ENCODE measurements at regions not wholly inside any gene's neighbourhood (a gene's known extent, or its start where the extent isn't known, plus 50 kb on each side); places are given as distances from the start of the nearest gene placed in this dataset.

DNA sequence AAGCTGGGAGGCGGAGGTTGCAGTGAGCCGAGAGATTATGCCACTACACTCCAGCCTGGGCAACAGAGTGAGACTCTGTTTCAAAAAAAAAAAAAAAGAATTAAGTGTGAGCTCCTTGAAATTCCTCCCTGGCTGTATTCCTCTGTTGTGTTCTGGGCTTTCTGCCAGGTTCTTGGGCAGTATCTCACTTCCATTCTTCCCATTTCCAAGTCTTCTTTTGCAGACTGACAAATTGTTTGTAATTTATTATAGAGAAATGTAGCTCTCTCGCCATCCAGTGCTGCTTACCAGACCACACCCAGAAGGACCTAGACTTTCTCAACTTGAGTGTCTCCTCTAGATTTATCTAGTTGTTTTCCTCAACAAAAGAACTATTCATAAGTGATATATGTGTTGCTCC lies 105.0 kb upstream of the ADGRL2 start:
- intact Hi-C loops (cut with DNase I, micrococcal nuclease), result no loop called here
- Histone ChIP-seq H3K27ac (ENCODE audit: low read depth in 1 of 2, low read length in 2 of 2) (no peak overlapping the region), H3K9me3 (ENCODE audit: control insufficient read depth in 1 of 2, insufficient read depth in 1 of 2, low read length in 2 of 2) (peaks cover 0 to 5% of the 10 kb centered on the region in 2 experiments), H3K4me3 (ENCODE audit: low read length) (no peak overlapping the region), H3K4me1 (ENCODE audit: insufficient read depth, low read length) (no peaks in the 10 kb centered on the region), H3K36me3 (ENCODE audit: insufficient read depth, low read length) (no peaks in the 10 kb centered on the region), H3K27me3 (ENCODE audit: control insufficient read depth in 1 of 2, insufficient read depth in 2 of 2, low read length in 2 of 2) (no peaks in the 10 kb centered on the region)
- POLR2A ChIA-PET, result no interaction called here
- H3K4me1 Mint-ChIP-seq (ENCODE audit: low read depth), result no peaks in the 10 kb centered on the region
- no peaks in the 10 kb centered on the region for H3K27me3 Mint-ChIP-seq
- no peaks in the 10 kb centered on the region for H3K9me3 Mint-ChIP-seq
- H3K27ac Mint-ChIP-seq, result no peak overlapping the region
- no peak overlapping the region for H3K4me3 Mint-ChIP-seq
- TF ChIP-seq, protein P1, sequence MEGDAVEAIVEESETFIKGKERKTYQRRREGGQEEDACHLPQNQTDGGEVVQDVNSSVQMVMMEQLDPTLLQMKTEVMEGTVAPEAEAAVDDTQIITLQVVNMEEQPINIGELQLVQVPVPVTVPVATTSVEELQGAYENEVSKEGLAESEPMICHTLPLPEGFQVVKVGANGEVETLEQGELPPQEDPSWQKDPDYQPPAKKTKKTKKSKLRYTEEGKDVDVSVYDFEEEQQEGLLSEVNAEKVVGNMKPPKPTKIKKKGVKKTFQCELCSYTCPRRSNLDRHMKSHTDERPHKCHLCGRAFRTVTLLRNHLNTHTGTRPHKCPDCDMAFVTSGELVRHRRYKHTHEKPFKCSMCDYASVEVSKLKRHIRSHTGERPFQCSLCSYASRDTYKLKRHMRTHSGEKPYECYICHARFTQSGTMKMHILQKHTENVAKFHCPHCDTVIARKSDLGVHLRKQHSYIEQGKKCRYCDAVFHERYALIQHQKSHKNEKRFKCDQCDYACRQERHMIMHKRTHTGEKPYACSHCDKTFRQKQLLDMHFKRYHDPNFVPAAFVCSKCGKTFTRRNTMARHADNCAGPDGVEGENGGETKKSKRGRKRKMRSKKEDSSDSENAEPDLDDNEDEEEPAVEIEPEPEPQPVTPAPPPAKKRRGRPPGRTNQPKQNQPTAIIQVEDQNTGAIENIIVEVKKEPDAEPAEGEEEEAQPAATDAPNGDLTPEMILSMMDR (IDR thresholded peaks at IDR 0.05), result no peak
- CTCF ChIA-PET, result no interaction called here
- no peaks in the 10 kb centered on the region for H3K36me3 Mint-ChIP-seq (ENCODE audit: low read depth)
- ATAC-seq (ENCODE audit: poor library complexity) (no peak), DNase-seq (no peak)

GRCh38 chr1:81693316-81693715 lies 107.4 kb upstream of the ADGRL2 start:
- CTCF ChIA-PET, result no interaction called here
- intact Hi-C loops (cut with DNase I, micrococcal nuclease), result no loop called here
- POLR2A ChIA-PET, result no interaction called here

DNA sequence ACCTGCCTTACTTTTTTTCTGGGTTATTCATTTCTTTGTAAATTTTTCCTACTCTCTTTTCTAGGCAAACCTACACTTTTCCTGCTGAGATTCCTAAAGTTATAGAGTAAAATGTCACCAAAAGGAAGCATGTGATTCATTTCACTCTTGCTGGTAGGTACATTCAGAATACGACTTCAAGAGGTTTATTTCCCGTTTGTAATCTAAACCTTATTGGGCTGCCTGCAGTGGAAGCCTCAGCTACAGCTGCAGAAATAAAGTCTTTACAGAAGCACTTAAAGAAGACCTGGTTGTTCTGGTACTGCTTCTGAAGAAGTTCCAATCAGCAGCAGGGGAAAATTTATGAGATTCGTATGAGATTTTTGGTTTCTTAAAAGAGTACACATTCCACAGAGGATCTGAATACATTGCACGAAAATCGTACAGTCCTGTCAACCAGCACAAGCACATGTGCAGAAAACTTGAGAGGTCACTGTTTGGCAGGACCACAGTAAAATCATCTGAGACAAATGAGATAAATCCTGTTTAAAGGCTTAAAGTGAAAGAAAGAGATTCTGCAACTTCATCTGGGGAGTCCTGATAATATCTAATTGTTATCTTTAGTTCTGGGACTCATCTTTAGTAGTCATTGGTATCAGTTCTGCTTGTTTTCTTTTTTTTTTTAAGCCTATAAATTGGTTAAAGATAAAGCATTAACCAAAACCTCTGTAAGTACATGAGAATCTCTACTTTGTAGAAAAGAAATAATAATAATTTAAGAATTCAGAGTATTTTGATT lies 109.9 kb upstream of the ADGRL2 start:
- Mint-ChIP-seq H3K9me3 (peaks cover 6% of the 10 kb centered on the region), H3K27ac (no peak overlapping the region), H3K36me3 (ENCODE audit: low read depth) (no peaks in the 10 kb centered on the region), H3K4me3 (no peak overlapping the region), H3K27me3 (no peaks in the 10 kb centered on the region), H3K4me1 (ENCODE audit: low read depth) (no peaks in the 10 kb centered on the region)
- CTCF ChIA-PET, result no interaction called here
- ATAC-seq (ENCODE audit: poor library complexity) (no peak), DNase-seq (no peak)
- intact Hi-C loops (cut with DNase I, micrococcal nuclease), result no loop called here
- H3K36me3 ChIP-seq (ENCODE audit: insufficient read depth, low read length), result no peaks in the 10 kb centered on the region
- no peaks in the 10 kb centered on the region for H3K4me1 ChIP-seq (ENCODE audit: insufficient read depth, low read length)
- POLR2A ChIA-PET, result no interaction called here
- no peak overlapping the region for H3K4me3 ChIP-seq (ENCODE audit: low read length)
- no peaks in the 10 kb centered on the region for H3K9me3 ChIP-seq (ENCODE audit: control insufficient read depth in 1 of 2, insufficient read depth in 1 of 2, low read length in 2 of 2)
- TF ChIP-seq, protein P1 (IDR thresholded peaks at IDR 0.05), result no peak
- H3K27me3 ChIP-seq (ENCODE audit: control insufficient read depth in 1 of 2, insufficient read depth in 2 of 2, low read length in 2 of 2), result no peaks in the 10 kb centered on the region
- no peak overlapping the region for H3K27ac ChIP-seq (ENCODE audit: low read depth in 1 of 2, low read length in 2 of 2)

More at GRCh38 chr1:81693316-81693715, 107.4 kb upstream of the ADGRL2 start:
- Histone ChIP-seq H3K4me1 (ENCODE audit: insufficient read depth, low read length) (no peaks in the 10 kb centered on the region), H3K27ac (ENCODE audit: low read depth in 1 of 2, low read length in 2 of 2) (no peak overlapping the region), H3K4me3 (ENCODE audit: low read length) (no peak overlapping the region), H3K9me3 (ENCODE audit: control insufficient read depth in 1 of 2, insufficient read depth in 1 of 2, low read length in 2 of 2) (peaks cover 0 to 5% of the 10 kb centered on the region in 2 experiments), H3K27me3 (ENCODE audit: control insufficient read depth in 1 of 2, insufficient read depth in 2 of 2, low read length in 2 of 2) (no peaks in the 10 kb centered on the region), H3K36me3 (ENCODE audit: insufficient read depth, low read length) (no peaks in the 10 kb centered on the region)
- ATAC-seq (ENCODE audit: poor library complexity), result no peak
- DNase-seq, result no peak
- H3K9me3 Mint-ChIP-seq, result peaks cover 3% of the 10 kb centered on the region
- H3K4me3 Mint-ChIP-seq, result no peak overlapping the region
- TF ChIP-seq, protein P1 (IDR thresholded peaks at IDR 0.05), result no peak
- no peaks in the 10 kb centered on the region for H3K36me3 Mint-ChIP-seq (ENCODE audit: low read depth)
- no peaks in the 10 kb centered on the region for H3K4me1 Mint-ChIP-seq (ENCODE audit: low read depth)
- H3K27ac Mint-ChIP-seq, result no peak overlapping the region
- no peaks in the 10 kb centered on the region for H3K27me3 Mint-ChIP-seq
